AG04449 (cell line): ENCODE measurements at regions not wholly inside any gene's neighbourhood (a gene's known extent, or its start where the extent isn't known, plus 50 kb on each side); places are given as distances from the start of the nearest gene placed in this dataset.

ENCODE experiments used
- CTCF ChIA-PET: fragments of 350-600 bp; formaldehyde crosslinking; extraction: SDS; loops from one replicate; lab custom pipeline; 2021; ENCODE audit warnings: antibody characterized with exemption; lab: Yijun Ruan, JAX
- POLR2A ChIA-PET: fragments of 400-600, 350-600 bp; formaldehyde crosslinking; extraction: SDS; loops from one replicate; lab custom pipeline; 2020; ENCODE audit warnings: antibody characterized with exemption, inconsistent platforms; lab: Yijun Ruan, JAX
- DNase-seq: peaks from one replicate; pipeline ENCODE4 v3.0.0-alpha.2; 2010; ENCODE audit warnings: low read depth, low spot score
- H3K4me3 ChIP-seq: 2 replicates; pipeline ENCODE4 v1.5.1; 2011; ENCODE audit warnings: low read depth, mild to moderate bottlenecking, control low read depth, low read length
- TF ChIP-seq, protein P1 (sequence below): IDR thresholded peaks from one replicate; pipeline ENCODE4 v1.5.1; 2011; ENCODE audit warnings: mild to moderate bottlenecking, moderate library complexity, low read length, control low read depth, inconsistent platforms; ENCODE audit not compliant: insufficient read depth; ENCODE audit errors: missing control alignments

DNA sequence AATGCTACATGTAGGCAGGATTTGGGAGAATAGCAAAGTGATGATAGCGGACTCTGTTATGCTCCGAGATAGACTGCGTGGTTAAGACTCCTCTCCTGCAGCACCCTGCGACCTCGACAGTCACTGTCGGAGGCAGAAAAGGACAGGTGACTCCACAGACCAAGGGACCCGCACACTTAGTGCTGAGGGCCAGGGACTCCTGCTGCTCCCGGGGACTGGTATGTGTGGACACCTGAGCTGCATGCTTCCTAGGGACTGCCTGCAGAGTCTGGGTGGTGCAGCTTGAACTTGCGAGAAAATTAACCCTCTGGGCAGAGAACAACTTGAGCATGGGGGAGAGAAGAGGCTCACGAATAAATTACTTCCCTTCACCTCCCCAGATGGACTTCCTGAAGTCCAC is 407.1 kb upstream of the PFKP start:
- DNase-seq, result no peak
- CTCF ChIA-PET, result no interaction called here
- no peak overlapping the region for H3K4me3 ChIP-seq
- POLR2A ChIA-PET, result no interaction called here
- TF ChIP-seq, protein P1, sequence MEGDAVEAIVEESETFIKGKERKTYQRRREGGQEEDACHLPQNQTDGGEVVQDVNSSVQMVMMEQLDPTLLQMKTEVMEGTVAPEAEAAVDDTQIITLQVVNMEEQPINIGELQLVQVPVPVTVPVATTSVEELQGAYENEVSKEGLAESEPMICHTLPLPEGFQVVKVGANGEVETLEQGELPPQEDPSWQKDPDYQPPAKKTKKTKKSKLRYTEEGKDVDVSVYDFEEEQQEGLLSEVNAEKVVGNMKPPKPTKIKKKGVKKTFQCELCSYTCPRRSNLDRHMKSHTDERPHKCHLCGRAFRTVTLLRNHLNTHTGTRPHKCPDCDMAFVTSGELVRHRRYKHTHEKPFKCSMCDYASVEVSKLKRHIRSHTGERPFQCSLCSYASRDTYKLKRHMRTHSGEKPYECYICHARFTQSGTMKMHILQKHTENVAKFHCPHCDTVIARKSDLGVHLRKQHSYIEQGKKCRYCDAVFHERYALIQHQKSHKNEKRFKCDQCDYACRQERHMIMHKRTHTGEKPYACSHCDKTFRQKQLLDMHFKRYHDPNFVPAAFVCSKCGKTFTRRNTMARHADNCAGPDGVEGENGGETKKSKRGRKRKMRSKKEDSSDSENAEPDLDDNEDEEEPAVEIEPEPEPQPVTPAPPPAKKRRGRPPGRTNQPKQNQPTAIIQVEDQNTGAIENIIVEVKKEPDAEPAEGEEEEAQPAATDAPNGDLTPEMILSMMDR, result no peak

DNA sequence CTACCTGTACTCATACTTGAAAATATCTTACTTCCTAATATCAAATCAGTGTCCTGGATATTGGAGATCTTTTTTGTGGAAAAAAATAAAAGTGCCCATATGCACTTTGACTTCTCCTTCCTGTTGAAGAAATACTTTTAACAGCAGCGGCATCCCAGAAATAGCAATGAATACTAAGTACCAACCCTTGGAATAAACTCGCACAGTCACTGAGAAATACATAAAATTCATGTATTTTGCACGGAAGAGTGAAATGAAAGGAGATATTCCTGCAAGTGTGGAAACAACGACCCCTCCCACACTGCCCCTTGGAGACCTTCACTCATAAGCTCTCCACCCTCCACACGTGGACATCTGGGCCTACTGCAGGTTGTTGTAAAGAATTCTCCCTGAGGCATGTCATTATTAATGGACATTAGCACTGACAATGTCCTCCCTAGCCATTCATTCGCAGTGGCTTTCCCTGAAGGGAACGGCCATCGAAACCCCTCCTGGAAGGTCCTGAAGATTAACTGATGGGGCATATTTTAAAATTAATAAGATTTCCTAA is 407.6 kb upstream of the PFKP start:
- TF ChIP-seq, protein P1, result no peak
- H3K4me3 ChIP-seq, result no peak overlapping the region
- CTCF ChIA-PET, result no interaction called here
- no peak for DNase-seq
- POLR2A ChIA-PET, result no interaction called here

DNA sequence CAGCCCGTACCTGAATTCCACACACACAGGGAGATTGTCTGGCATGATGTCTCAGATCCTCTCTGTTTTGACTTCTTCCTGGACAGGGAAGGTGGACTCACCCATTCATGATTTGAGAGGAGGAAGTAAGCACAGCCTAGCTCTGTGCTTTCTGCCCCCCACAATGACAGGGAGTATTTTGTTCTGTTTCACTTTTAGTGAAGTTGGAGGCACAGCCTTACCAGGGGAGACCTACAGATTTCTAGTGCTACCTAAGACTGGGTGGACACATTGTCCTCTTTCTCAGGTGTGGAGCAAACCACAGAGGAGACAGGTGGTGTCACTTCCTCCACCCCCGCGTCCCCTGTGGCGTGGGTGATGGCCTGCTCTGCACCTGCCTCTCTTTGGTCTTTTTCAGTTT is 408.6 kb upstream of the PFKP start:
- CTCF ChIA-PET, result no interaction called here
- POLR2A ChIA-PET, result no interaction called here

DNA sequence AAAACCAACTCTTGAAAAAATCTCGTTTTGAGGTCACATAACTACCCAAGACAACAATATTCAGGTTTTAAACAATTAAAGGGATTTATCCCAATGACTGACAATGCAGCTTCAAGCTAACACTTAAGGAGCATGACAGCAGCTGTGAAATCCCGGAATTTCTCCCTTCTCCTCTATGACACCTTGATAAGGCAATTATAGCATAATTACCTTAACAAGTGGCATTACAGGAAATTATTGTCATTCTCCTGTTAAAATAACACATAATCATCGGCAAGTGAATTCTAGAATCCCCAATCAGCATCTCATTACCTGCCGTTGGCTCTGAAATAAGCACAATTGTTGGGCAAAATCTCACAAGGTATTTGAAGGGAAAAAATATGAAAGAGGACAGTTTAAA is 417.0 kb upstream of the PFKP start:
- TF ChIP-seq, protein P1, result no peak
- no peak for DNase-seq
- H3K4me3 ChIP-seq, result no peak overlapping the region
- ChIA-PET CTCF (no interaction called here), POLR2A (no interaction called here)

More for the DNA sequence above, 408.6 kb upstream of the PFKP start:
- H3K4me3 ChIP-seq, result no peak overlapping the region
- TF ChIP-seq, protein P1, result no peak
- no peak for DNase-seq

DNA sequence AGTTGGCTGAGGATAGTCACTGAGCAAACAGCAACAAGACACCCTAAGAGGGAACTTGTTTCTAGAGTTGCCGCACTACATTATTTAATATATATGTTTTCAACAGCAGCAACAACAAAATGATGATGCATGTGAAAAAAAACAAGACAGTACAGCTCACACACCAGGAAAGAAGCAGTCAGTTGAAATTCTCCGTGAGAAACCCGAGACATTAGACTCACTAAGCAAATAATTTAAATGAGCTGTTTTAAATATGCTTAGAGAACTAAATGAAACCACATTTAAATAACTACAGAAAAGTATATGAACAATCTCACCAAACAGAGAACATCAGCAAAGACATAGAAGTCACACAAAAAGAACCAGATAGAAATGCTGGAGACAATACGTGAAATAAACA is 426.3 kb upstream of the PFKP start:
- no peak for DNase-seq
- CTCF ChIA-PET, result no interaction called here
- POLR2A ChIA-PET, result no interaction called here
- H3K4me3 ChIP-seq, result no peak overlapping the region
- TF ChIP-seq, protein P1, result no peak

DNA sequence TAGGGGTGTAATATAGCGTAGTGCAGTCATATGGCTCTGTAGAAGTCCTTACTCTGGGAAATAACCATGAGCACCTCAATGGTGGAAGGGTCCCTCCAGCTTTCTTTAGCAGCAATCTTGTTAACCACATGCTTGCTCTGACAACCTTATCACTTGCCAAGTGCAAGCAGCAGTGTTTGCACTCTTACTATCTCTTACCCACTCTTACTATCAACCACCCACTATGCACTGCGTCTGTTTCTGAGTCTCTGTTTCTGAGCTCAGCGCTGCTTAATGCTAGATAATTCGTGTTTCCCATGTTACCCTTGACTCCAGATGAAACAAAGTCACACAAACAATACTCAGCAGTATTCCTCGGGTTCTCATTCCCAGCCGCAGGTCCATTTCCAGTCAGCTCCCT is 433.7 kb upstream of the PFKP start:
- no peak overlapping the region for H3K4me3 ChIP-seq
- no peak for DNase-seq
- TF ChIP-seq, protein P1, result no peak
- CTCF ChIA-PET, result no interaction called here
- POLR2A ChIA-PET, result no interaction called here
